ENCODE measurements at regions not wholly inside any gene's neighbourhood (a gene's known extent, or its start where the extent isn't known, plus 50 kb on each side); places are given as distances from the start of the nearest gene placed in this dataset.

- no peak for TF ChIP-seq POLR2A (IDR thresholded peaks at IDR 0.05)
- TF ChIP-seq CTCF (IDR thresholded peaks at IDR 0.05), result no peak
- Histone ChIP-seq H3K36me3 (no peaks in the 10 kb centered on the region), H3K4me3 (no peak overlapping the region), H3K9me3 (no peaks in the 10 kb centered on the region), H3K27me3 (no peaks in the 10 kb centered on the region), H3K27ac (no peak overlapping the region), H3K4me1 (no peaks in the 10 kb centered on the region)
- no peak for DNase-seq
These were observed 236.8 kb upstream of the RBMS1 start for GRCh38 chr2:160730296-160730995.

GRCh38 chr2:160731415-160731814 is 237.8 kb upstream of the RBMS1 start:
- no peak for TF ChIP-seq CTCF (IDR thresholded peaks at IDR 0.05)
- TF ChIP-seq POLR2A (IDR thresholded peaks at IDR 0.05), result no peak
- Histone ChIP-seq H3K4me3 (no peak overlapping the region), H3K4me1 (no peaks in the 10 kb centered on the region), H3K9me3 (no peaks in the 10 kb centered on the region), H3K27me3 (no peaks in the 10 kb centered on the region), H3K27ac (no peak overlapping the region), H3K36me3 (no peaks in the 10 kb centered on the region)
- no peak for DNase-seq

GRCh38 chr2:160731856-160732255 is 238.2 kb upstream of the RBMS1 start:
- Histone ChIP-seq H3K27ac (no peak overlapping the region), H3K4me3 (no peak overlapping the region), H3K27me3 (no peaks in the 10 kb centered on the region), H3K4me1 (no peaks in the 10 kb centered on the region), H3K9me3 (no peaks in the 10 kb centered on the region), H3K36me3 (no peaks in the 10 kb centered on the region)
- TF ChIP-seq CTCF (IDR thresholded peaks at IDR 0.05) (no peak), POLR2A (IDR thresholded peaks at IDR 0.05) (no peak)
- DNase-seq, result no peak

GRCh38 chr2:160735696-160736095 is 242.1 kb upstream of the RBMS1 start:
- Histone ChIP-seq H3K27ac (no peak overlapping the region), H3K36me3 (no peaks in the 10 kb centered on the region), H3K27me3 (no peaks in the 10 kb centered on the region), H3K4me3 (no peak overlapping the region), H3K4me1 (no peaks in the 10 kb centered on the region), H3K9me3 (no peaks in the 10 kb centered on the region)
- DNase-seq, result no peak
- TF ChIP-seq CTCF (IDR thresholded peaks at IDR 0.05) (no peak), POLR2A (IDR thresholded peaks at IDR 0.05) (no peak)

- Histone ChIP-seq H3K27ac (no peak overlapping the region), H3K36me3 (no peaks in the 10 kb centered on the region), H3K27me3 (no peaks in the 10 kb centered on the region), H3K9me3 (no peaks in the 10 kb centered on the region), H3K4me3 (no peak overlapping the region), H3K4me1 (no peaks in the 10 kb centered on the region)
- DNase-seq, result no peak
- TF ChIP-seq POLR2A (IDR thresholded peaks at IDR 0.05), result no peak
- TF ChIP-seq CTCF (IDR thresholded peaks at IDR 0.05), result no peak
These were observed 242.8 kb upstream of the RBMS1 start for GRCh38 chr2:160736148-160737028.

Measured in Peyer's patch (tissue), 4 donors.